ENCODE measurements at regions not wholly inside any gene's neighbourhood (a gene's known extent, or its start where the extent isn't known, plus 50 kb on each side); places are given as distances from the start of the nearest gene placed in this dataset.
"Not testable (repeated sequence)": the region's sequence is repeated elsewhere in the genome, so short reads cannot be mapped to it uniquely, and the experiment has no call there.

DNA sequence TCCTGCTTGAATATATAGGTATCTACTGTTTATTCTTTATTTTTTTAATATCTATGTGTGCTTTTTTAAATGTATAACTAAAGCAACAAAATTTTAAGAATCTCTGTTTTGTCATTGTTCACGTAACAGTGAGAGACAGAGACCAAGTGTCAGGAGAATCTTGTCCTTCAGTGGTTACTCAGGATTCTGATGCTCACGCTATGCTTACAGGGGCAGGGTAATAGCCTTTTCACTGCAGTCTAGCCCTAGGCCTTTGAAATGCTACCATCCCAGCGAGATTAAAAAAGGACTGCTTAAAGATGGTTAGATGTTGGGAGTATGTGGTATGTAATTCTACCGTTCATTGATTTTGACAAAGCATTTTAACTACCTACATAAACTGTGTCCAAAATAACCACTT lies 71.6 kb upstream of the EGFR start:
- no peak overlapping the region for H3K27ac Mint-ChIP-seq
- no peak overlapping the region for H3K4me3 Mint-ChIP-seq
- H3K27me3 ChIP-seq (ENCODE audit: insufficient read depth): no peaks in the 10 kb centered on the region
- no peaks in the 10 kb centered on the region for H4K20me1 ChIP-seq (replicated peaks; ENCODE audit: insufficient read depth)
- H3K9me3 Mint-ChIP-seq: peaks cover 4% of the 10 kb centered on the region; the same call in 2 of the 3 replicates
- TF ChIP-seq POLR2AphosphoS5 (IDR thresholded peaks at IDR 0.05; ENCODE audit: low read depth) (no peak), EZH2 (IDR thresholded peaks at IDR 0.05; ENCODE audit: low read depth, unreplicated experiment) (no peak), ZNF114 (CRISPR knock-in tag; IDR thresholded peaks at IDR 0.05) (no peak), CREB1 (CRISPR knock-in tag; IDR thresholded peaks at IDR 0.05; ENCODE audit: low read depth) (no peak), EZH2phosphoT487 (IDR thresholded peaks at IDR 0.05; ENCODE audit: unreplicated experiment) (no peak), ZNF331 (CRISPR knock-in tag; IDR thresholded peaks at IDR 0.05; ENCODE audit: low read depth) (no peak), NANOG (IDR thresholded peaks at IDR 0.05; ENCODE audit: borderline replicate concordance) (no peak)
- TF ChIP-seq, protein P1, sequence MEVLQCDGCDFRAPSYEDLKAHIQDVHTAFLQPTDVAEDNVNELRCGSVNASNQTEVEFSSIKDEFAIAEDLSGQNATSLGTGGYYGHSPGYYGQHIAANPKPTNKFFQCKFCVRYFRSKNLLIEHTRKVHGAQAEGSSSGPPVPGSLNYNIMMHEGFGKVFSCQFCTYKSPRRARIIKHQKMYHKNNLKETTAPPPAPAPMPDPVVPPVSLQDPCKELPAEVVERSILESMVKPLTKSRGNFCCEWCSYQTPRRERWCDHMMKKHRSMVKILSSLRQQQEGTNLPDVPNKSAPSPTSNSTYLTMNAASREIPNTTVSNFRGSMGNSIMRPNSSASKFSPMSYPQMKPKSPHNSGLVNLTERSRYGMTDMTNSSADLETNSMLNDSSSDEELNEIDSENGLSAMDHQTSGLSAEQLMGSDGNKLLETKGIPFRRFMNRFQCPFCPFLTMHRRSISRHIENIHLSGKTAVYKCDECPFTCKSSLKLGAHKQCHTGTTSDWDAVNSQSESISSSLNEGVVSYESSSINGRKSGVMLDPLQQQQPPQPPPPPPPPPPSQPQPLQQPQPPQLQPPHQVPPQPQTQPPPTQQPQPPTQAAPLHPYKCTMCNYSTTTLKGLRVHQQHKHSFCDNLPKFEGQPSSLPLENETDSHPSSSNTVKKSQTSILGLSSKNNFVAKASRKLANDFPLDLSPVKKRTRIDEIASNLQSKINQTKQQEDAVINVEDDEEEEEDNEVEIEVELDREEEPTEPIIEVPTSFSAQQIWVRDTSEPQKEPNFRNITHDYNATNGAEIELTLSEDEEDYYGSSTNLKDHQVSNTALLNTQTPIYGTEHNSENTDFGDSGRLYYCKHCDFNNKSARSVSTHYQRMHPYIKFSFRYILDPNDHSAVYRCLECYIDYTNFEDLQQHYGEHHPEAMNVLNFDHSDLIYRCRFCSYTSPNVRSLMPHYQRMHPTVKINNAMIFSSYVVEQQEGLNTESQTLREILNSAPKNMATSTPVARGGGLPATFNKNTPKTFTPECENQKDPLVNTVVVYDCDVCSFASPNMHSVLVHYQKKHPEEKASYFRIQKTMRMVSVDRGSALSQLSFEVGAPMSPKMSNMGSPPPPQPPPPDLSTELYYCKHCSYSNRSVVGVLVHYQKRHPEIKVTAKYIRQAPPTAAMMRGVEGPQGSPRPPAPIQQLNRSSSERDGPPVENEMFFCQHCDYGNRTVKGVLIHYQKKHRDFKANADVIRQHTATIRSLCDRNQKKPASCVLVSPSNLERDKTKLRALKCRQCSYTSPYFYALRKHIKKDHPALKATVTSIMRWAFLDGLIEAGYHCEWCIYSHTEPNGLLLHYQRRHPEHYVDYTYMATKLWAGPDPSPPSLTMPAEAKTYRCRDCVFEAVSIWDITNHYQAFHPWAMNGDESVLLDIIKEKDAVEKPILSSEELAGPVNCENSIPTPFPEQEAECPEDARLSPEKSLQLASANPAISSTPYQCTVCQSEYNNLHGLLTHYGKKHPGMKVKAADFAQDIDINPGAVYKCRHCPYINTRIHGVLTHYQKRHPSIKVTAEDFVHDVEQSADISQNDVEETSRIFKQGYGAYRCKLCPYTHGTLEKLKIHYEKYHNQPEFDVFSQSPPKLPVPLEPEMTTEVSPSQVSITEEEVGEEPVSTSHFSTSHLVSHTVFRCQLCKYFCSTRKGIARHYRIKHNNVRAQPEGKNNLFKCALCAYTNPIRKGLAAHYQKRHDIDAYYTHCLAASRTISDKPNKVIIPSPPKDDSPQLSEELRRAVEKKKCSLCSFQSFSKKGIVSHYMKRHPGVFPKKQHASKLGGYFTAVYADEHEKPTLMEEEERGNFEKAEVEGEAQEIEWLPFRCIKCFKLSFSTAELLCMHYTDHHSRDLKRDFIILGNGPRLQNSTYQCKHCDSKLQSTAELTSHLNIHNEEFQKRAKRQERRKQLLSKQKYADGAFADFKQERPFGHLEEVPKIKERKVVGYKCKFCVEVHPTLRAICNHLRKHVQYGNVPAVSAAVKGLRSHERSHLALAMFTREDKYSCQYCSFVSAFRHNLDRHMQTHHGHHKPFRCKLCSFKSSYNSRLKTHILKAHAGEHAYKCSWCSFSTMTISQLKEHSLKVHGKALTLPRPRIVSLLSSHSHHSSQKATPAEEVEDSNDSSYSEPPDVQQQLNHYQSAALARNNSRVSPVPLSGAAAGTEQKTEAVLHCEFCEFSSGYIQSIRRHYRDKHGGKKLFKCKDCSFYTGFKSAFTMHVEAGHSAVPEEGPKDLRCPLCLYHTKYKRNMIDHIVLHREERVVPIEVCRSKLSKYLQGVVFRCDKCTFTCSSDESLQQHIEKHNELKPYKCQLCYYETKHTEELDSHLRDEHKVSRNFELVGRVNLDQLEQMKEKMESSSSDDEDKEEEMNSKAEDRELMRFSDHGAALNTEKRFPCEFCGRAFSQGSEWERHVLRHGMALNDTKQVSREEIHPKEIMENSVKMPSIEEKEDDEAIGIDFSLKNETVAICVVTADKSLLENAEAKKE (CRISPR knock-in tag; IDR thresholded peaks at IDR 0.05): no peak
- TF ChIP-seq, protein P2, sequence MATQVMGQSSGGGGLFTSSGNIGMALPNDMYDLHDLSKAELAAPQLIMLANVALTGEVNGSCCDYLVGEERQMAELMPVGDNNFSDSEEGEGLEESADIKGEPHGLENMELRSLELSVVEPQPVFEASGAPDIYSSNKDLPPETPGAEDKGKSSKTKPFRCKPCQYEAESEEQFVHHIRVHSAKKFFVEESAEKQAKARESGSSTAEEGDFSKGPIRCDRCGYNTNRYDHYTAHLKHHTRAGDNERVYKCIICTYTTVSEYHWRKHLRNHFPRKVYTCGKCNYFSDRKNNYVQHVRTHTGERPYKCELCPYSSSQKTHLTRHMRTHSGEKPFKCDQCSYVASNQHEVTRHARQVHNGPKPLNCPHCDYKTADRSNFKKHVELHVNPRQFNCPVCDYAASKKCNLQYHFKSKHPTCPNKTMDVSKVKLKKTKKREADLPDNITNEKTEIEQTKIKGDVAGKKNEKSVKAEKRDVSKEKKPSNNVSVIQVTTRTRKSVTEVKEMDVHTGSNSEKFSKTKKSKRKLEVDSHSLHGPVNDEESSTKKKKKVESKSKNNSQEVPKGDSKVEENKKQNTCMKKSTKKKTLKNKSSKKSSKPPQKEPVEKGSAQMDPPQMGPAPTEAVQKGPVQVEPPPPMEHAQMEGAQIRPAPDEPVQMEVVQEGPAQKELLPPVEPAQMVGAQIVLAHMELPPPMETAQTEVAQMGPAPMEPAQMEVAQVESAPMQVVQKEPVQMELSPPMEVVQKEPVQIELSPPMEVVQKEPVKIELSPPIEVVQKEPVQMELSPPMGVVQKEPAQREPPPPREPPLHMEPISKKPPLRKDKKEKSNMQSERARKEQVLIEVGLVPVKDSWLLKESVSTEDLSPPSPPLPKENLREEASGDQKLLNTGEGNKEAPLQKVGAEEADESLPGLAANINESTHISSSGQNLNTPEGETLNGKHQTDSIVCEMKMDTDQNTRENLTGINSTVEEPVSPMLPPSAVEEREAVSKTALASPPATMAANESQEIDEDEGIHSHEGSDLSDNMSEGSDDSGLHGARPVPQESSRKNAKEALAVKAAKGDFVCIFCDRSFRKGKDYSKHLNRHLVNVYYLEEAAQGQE (IDR thresholded peaks at IDR 0.05; ENCODE audit: unreplicated experiment): no peak
- H3F3A ChIP-seq (replicated peaks; ENCODE audit: low read depth): no peaks in the 10 kb centered on the region
- H3K27ac ChIP-seq (ENCODE audit: low read depth): no peak overlapping the region
- H3K27me3 Mint-ChIP-seq (ENCODE audit: insufficient read depth, low read depth, poor library complexity): no peaks in the 10 kb centered on the region
- H3K9me2 ChIP-seq (ENCODE audit: insufficient read depth): 0 out of 2 replicates have a peak, but pooled peaks cover 6% of the 10 kb centered on the region
- H3K4me3 ChIP-seq: no peak overlapping the region
- H3K36me3 ChIP-seq (ENCODE audit: insufficient read depth): no peaks in the 10 kb centered on the region
- H3K36me3 Mint-ChIP-seq (ENCODE audit: low read depth): no peaks in the 10 kb centered on the region
- no peak overlapping the region for H3K4me2 ChIP-seq
- H3K4me1 ChIP-seq (ENCODE audit: insufficient read depth): no peaks in the 10 kb centered on the region
- no peak for DNase-seq (ENCODE audit: low spot score)
- no peaks in the 10 kb centered on the region for H3K79me2 ChIP-seq (replicated peaks; ENCODE audit: insufficient read depth)
- no peak overlapping the region for H2AFZ ChIP-seq
- no peaks in the 10 kb centered on the region for H3K4me1 Mint-ChIP-seq
- no peak for ATAC-seq

DNA sequence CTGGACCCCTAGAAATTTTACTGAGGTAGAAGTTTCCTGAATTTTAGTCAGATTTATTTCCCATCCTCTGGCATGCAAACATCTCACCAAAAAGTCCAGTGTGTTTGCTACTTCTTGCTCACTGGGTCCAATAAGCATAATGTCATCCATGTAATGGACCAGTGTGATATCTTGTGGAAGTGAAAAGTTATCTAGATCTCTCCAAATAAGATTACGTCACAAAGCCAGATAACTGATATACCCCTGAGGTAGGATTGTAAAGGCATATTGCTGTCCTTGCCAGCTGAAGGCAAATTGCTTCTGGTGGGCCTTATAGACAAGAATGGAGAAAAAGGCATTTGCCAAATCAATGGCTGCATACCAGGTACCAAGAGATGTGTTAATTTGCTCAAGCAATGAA lies 69.3 kb upstream of the EGFR start:
- not testable (repeated sequence) for DNase-seq (ENCODE audit: low spot score); H3K9me3 Mint-ChIP-seq; H3K4me1 Mint-ChIP-seq; H3K4me2 ChIP-seq; H3K27me3 Mint-ChIP-seq (ENCODE audit: insufficient read depth, low read depth, poor library complexity); H3K79me2 ChIP-seq (replicated peaks; ENCODE audit: insufficient read depth); H3F3A ChIP-seq (replicated peaks; ENCODE audit: low read depth); H3K4me1 ChIP-seq (ENCODE audit: insufficient read depth); H3K4me3 ChIP-seq; H3K27ac ChIP-seq (ENCODE audit: low read depth); ATAC-seq; H3K27ac Mint-ChIP-seq; H3K36me3 Mint-ChIP-seq (ENCODE audit: low read depth); H3K27me3 ChIP-seq (ENCODE audit: insufficient read depth); H3K4me3 Mint-ChIP-seq; H3K9me2 ChIP-seq (ENCODE audit: insufficient read depth); H4K20me1 ChIP-seq (replicated peaks; ENCODE audit: insufficient read depth); H2AFZ ChIP-seq; H3K36me3 ChIP-seq (ENCODE audit: insufficient read depth)

Data from GM23338 (cell line).